ENCODE measurements at regions not wholly inside any gene's neighbourhood (a gene's known extent, or its start where the extent isn't known, plus 50 kb on each side); places are given as distances from the start of the nearest gene placed in this dataset.
A peak's percentile ranks its signal among the peaks of the same experiment; 100 is the strongest.

- TF ChIP-seq AHDC1 (CRISPR knock-in tag; IDR thresholded peaks at IDR 0.05; ENCODE audit: borderline replicate concordance) (peak; percentile 68; the same call in 1 of the 2 replicates), DZIP1 (CRISPR knock-in tag; IDR thresholded peaks at IDR 0.05) (no peak), AHR (CRISPR knock-in tag; IDR thresholded peaks at IDR 0.05) (no peak), ZNF101 (CRISPR knock-in tag; IDR thresholded peaks at IDR 0.05; ENCODE audit: borderline replicate concordance, low read depth) (no peak), TBX3 (IDR thresholded peaks at IDR 0.05; ENCODE audit: borderline replicate concordance) (peak; percentile 81; the same call in 1 of the 2 replicates), FOXO4 (CRISPR knock-in tag; conservative IDR thresholded peaks at IDR 0.05) (no peak), GZF1 (CRISPR knock-in tag; IDR thresholded peaks at IDR 0.05) (no peak), SIX1 (CRISPR knock-in tag; IDR thresholded peaks at IDR 0.05; ENCODE audit: borderline replicate concordance) (0 out of 2 replicates have a peak, but pooled peaks have one; percentile 16), EP300 (IDR thresholded peaks at IDR 0.05; ENCODE audit: low read depth in 2 of 2, low read length in 2 of 2) (peak in 1 of 2 experiments; percentile 67; a peak in 2 of 4 replicates), EP300 (CRISPR knock-in tag; IDR thresholded peaks at IDR 0.05; ENCODE audit: borderline replicate concordance) (peak; percentile 74), ZFP90 (CRISPR knock-in tag; IDR thresholded peaks at IDR 0.05; ENCODE audit: borderline replicate concordance) (no peak), ZNF431 (CRISPR knock-in tag; IDR thresholded peaks at IDR 0.05; ENCODE audit: borderline replicate concordance, low read depth) (no peak), SP5 (CRISPR knock-in tag; IDR thresholded peaks at IDR 0.05; ENCODE audit: borderline replicate concordance, low read depth) (peak; percentile 90), MEF2D (CRISPR knock-in tag; IDR thresholded peaks at IDR 0.05) (no peak)
Observed at GRCh38 chr4:67014592-67014991, 530.7 kb downstream of the CENPC start (continued).

Measured in HepG2 (cell line).